Spleen (tissue), 11 donors: ENCODE measurements at regions not wholly inside any gene's neighbourhood (a gene's known extent, or its start where the extent isn't known, plus 50 kb on each side); places are given as distances from the start of the nearest gene placed in this dataset.

ENCODE experiments used
- DNase-seq: peaks from one replicate; pipeline ENCODE4 v3.0.0-alpha.2; 2020
- H3K27ac ChIP-seq, 8 donors: fragments of 200-600 bp; sonication (generic) in 7 of 8; 1 replicate in 4 of 8; 2 replicates in 4 of 8; pipeline versions ENCODE4 v1.5.0 to v1.8.0; 2016 to 2021; ENCODE audit warnings: inconsistent platforms in 4 of 8, mild to moderate bottlenecking in 4 of 8, moderate library complexity in 1 of 8
- H3K27me3 ChIP-seq, 7 donors: fragments of 200-600 bp; sonication (generic) in 6 of 7; replicated peaks in 1 of 7; 1 replicate in 4 of 7; 2 replicates in 3 of 7; pipeline versions ENCODE4 v1.5.0 to v1.8.0; 2016 to 2021; ENCODE audit warnings: inconsistent platforms in 3 of 7, mild to moderate bottlenecking in 1 of 7
- H3K36me3 ChIP-seq, 6 donors: fragments of 200-600 bp; sonication (generic) in 5 of 6; 1 replicate in 4 of 6; 2 replicates in 2 of 6; pipeline versions ENCODE4 v1.5.0 to v1.8.0; 2016 to 2021; ENCODE audit warnings: inconsistent platforms in 2 of 6
- H3K4me1 ChIP-seq, 6 donors: fragments of 200-600 bp; sonication (generic) in 5 of 6; 1 replicate in 3 of 6; 2 replicates in 3 of 6; pipeline versions ENCODE4 v1.5.0 to v1.8.0; 2016 to 2021; ENCODE audit warnings: inconsistent platforms in 3 of 6
- H3K4me3 ChIP-seq, 8 donors: fragments of 200-600 bp; sonication (generic) in 7 of 8; 1 replicate in 4 of 8; 2 replicates in 4 of 8; pipeline versions ENCODE4 v1.5.0 to v1.8.0; 2016 to 2021; ENCODE audit warnings: inconsistent platforms in 4 of 8, mild to moderate bottlenecking in 4 of 8, moderate library complexity in 2 of 8
- H3K9me3 ChIP-seq, 8 donors: fragments of 200-600 bp; sonication (generic) in 7 of 8; 1 replicate in 4 of 8; 2 replicates in 4 of 8; pipeline versions ENCODE4 v1.5.0 to v1.8.0; 2016 to 2021; ENCODE audit warnings: inconsistent platforms in 4 of 8
- POLR2A ChIP-seq, 3 donors: fragments of 450-650 bp; IDR thresholded peaks; one replicate each; pipeline ENCODE4 v1.5.1; 2017; ENCODE audit warnings: antibody characterized with exemption in 3 of 3, mild to moderate bottlenecking in 1 of 3
- POLR2AphosphoS5 ChIP-seq, 3 donors: sonication (generic); formaldehyde crosslinking; IDR thresholded peaks; one replicate each; pipeline ENCODE4 v1.5.1; 2017; ENCODE audit warnings: antibody characterized with exemption in 3 of 3
- WGBS, 5 donors: extraction: QIAGEN DNeasy Blood & Tissue Kit in 3 of 5; methylation state at CpG; one replicate each; pipeline versions ENCODE4 v1.1.5 to v1.1.7; 2013 to 2018; 5-methylcytosine and 5-hydroxymethylcytosine counted together
- intact Hi-C: fragments of 100-400 bp; cut with DNase I; formaldehyde crosslinking; loops from one replicate; pipeline ENCODE4 v1.15.0; 2023; ENCODE audit warnings: low total_unique reads
- TF ChIP-seq, protein P1 (sequence below), 11 experiments: fragments of 200-600 bp in 7 of 11; fragments of 450-650 bp in 4 of 11; sonication (generic) in 4 of 11; IDR thresholded peaks in 8 of 11; conservative IDR thresholded peaks in 3 of 11; 1 replicate in 7 of 11; 2 replicates in 4 of 11; pipeline versions ENCODE4 v1.4.0 to v1.8.0; 2016 to 2021; ENCODE audit warnings: antibody characterized with exemption in 11 of 11, inconsistent platforms in 4 of 11, mild to moderate bottlenecking in 1 of 11
- donor health status: healthy with polysubstance abuse.
- donor health status: DM: no; HTN: no; CAD: no; lungs with moderate emphysema.
- donor health status: DM: no; HTN: no; CAD: no.
- donor health status: Bipolar disorder and iron deficiency.
- donor health status: healthy.
- donor health status: DM: no; HTN: no; CAD: no.
- donor health status: DM: yes; HTN: yes; CAD: no.

DNA sequence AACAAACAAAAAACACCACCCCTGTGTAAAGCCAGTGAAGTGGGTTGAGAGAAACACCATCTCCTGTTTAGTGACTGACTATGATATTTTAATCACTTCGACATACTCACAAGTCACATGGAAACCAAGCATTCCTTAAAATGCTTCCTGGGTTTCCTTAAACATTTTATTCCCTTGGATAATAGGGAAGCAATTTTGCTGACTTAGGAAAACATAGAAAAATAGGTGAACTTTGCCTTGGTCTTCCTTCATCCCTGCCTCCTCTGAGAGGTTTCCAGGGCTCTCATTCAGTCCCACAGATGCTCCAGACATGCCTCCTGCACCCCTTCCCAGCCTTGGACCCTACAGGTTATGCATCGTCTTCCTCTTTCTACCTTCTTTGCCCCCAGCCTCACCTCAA, 122.6 kb upstream of the SERPINE2 start:
- 75 to 84% (median 81%) methylated on average over 2 of the region's 2 CpGs for WGBS, 5 donors
- H3K27ac ChIP-seq = no peak overlapping the region
- intact Hi-C loops = no loop called here
- TF ChIP-seq POLR2AphosphoS5 (IDR thresholded peaks at IDR 0.05) (no peak), POLR2A (IDR thresholded peaks at IDR 0.05) (no peak)
- TF ChIP-seq, protein P1, sequence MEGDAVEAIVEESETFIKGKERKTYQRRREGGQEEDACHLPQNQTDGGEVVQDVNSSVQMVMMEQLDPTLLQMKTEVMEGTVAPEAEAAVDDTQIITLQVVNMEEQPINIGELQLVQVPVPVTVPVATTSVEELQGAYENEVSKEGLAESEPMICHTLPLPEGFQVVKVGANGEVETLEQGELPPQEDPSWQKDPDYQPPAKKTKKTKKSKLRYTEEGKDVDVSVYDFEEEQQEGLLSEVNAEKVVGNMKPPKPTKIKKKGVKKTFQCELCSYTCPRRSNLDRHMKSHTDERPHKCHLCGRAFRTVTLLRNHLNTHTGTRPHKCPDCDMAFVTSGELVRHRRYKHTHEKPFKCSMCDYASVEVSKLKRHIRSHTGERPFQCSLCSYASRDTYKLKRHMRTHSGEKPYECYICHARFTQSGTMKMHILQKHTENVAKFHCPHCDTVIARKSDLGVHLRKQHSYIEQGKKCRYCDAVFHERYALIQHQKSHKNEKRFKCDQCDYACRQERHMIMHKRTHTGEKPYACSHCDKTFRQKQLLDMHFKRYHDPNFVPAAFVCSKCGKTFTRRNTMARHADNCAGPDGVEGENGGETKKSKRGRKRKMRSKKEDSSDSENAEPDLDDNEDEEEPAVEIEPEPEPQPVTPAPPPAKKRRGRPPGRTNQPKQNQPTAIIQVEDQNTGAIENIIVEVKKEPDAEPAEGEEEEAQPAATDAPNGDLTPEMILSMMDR (IDR thresholded peaks at IDR 0.05 in 8 of 11, conservative IDR thresholded peaks at IDR 0.05 in 3 of 11) = no peak
- H3K9me3 ChIP-seq = no peaks in the 10 kb centered on the region
- H3K4me3 ChIP-seq = no peak overlapping the region
- DNase-seq = no peak
- H3K4me1 ChIP-seq = no peaks in the 10 kb centered on the region
- H3K27me3 ChIP-seq = peaks cover 0 to 9% (median 0%) of the 10 kb centered on the region in 7 donors
- no peaks in the 10 kb centered on the region for H3K36me3 ChIP-seq

DNA sequence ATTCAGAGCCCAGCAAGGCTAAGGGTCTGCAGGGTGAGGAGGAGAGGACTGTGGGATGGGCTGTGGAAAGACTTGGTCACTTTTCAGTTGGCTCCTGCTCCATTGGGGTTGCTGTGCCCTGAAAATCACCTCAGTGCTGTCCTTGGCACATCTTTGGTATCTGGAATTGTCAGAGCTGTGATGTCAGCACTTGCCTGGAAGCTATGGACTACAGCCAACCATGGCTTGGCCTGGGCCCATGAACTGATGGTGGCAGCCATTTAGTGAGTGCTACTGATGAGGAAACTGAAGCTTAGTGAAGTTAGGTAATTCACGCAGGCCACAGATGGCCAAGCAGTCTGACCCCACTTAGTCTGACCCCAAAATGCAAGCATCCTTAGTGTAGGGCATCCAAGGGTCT, 121.8 kb upstream of the SERPINE2 start:
- Histone ChIP-seq H3K9me3 (no peaks in the 10 kb centered on the region), H3K27me3 (peaks cover 0 to 9% (median 0%) of the 10 kb centered on the region in 7 donors), H3K36me3 (no peaks in the 10 kb centered on the region), H3K4me3 (no peak overlapping the region), H3K27ac (no peak overlapping the region), H3K4me1 (no peaks in the 10 kb centered on the region)
- 73 to 92% (median 80%) methylated on average over 1 of the region's 1 CpG for WGBS, 5 donors
- intact Hi-C loops = no loop called here
- DNase-seq = no peak
- no peak for TF ChIP-seq POLR2AphosphoS5 (IDR thresholded peaks at IDR 0.05)
- TF ChIP-seq POLR2A (IDR thresholded peaks at IDR 0.05) = no peak
- TF ChIP-seq, protein P1 (IDR thresholded peaks at IDR 0.05 in 8 of 11, conservative IDR thresholded peaks at IDR 0.05 in 3 of 11) = no peak

DNA sequence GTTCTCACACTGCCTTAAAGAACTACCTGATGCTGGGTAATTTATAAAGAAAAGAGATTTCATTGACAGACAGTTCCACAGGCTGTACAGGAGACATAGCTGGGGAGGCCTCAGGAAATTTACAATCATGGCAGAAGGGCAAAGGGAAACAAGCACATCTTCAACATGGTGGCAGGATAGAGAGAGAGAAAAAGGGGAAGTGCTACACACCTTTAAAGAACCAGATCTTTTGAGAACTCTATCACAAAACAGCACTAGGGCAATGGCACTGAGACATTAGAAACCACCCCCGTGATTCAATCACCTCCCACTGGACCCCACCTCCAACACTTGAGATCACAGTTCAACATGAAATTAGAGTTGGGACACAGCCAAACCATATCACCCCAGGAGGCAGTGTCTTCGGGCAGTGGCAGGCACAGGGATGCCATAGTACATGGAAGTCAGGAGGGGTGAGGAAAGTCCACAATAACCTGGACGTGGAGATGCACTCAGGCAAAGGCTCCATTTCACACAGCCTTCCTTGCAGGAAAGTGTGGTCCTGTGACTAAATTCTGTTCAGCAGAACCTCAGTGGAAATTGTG, 120.4 kb upstream of the SERPINE2 start:
- intact Hi-C loops = no loop called here
- no peak for TF ChIP-seq POLR2A (IDR thresholded peaks at IDR 0.05)
- no peak for TF ChIP-seq POLR2AphosphoS5 (IDR thresholded peaks at IDR 0.05)
- TF ChIP-seq, protein P1 (IDR thresholded peaks at IDR 0.05 in 8 of 11, conservative IDR thresholded peaks at IDR 0.05 in 3 of 11) = no peak
- Histone ChIP-seq H3K36me3 (no peaks in the 10 kb centered on the region), H3K9me3 (no peaks in the 10 kb centered on the region), H3K4me3 (no peak overlapping the region), H3K27me3 (no peaks in the 10 kb centered on the region), H3K27ac (no peak overlapping the region), H3K4me1 (no peaks in the 10 kb centered on the region)
- WGBS, 5 donors = 77 to 91% (median 83%) methylated on average over 3 of the region's 3 CpGs
- no peak for DNase-seq

DNA sequence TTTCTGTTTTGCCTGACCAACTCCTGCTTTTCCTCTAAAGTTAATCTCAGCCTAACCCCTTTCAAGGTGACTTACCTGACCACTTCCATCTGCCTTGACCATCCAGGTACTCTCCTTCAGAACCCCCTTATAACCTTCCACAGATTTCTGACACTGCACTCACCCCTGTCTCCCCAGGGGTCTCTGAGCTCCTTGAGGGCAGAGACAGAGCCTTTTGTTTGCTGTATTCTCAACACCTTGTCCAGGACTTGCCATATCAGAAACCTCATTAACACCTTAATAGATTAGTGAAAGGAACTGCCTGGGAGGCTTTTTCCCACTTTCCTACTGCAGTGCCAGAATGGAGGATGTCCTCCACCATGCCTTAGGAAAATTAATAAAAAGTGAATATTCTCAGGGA, 119.7 kb upstream of the SERPINE2 start:
- no peak for DNase-seq
- TF ChIP-seq POLR2A (IDR thresholded peaks at IDR 0.05) (no peak), POLR2AphosphoS5 (IDR thresholded peaks at IDR 0.05) (no peak)
- TF ChIP-seq, protein P1 (IDR thresholded peaks at IDR 0.05 in 8 of 11, conservative IDR thresholded peaks at IDR 0.05 in 3 of 11) = no peak
- Histone ChIP-seq H3K4me3 (no peak overlapping the region), H3K27me3 (no peaks in the 10 kb centered on the region), H3K4me1 (no peaks in the 10 kb centered on the region), H3K9me3 (no peaks in the 10 kb centered on the region), H3K27ac (no peak overlapping the region), H3K36me3 (no peaks in the 10 kb centered on the region)
- intact Hi-C loops = no loop called here
